DOHH2 (cell line): ENCODE measurements at regions not wholly inside any gene's neighbourhood (a gene's known extent, or its start where the extent isn't known, plus 50 kb on each side); places are given as distances from the start of the nearest gene placed in this dataset.

ENCODE experiments used
- H3F3A ChIP-seq: fragments of 200-600 bp; sonication (generic), shearing (Covaris generic); 2 replicates; pipeline ENCODE4 v1.6.0; 2016; ENCODE audit warnings: antibody characterized with exemption, mild to moderate bottlenecking; ENCODE audit not compliant: control insufficient read depth, insufficient read depth
- H3K27ac ChIP-seq: fragments of 200-600 bp; sonication (generic); 2 replicates; pipeline ENCODE4 v1.5.1; 2014; ENCODE audit warnings: low read depth, mild to moderate bottlenecking, low read length, moderate library complexity
- H3K27me3 ChIP-seq: fragments of 200-600 bp; sonication (generic); 2 replicates; pipeline ENCODE4 v1.6.1; 2014; ENCODE audit warnings: mild to moderate bottlenecking, low read length, mixed read lengths; ENCODE audit not compliant: control insufficient read depth
- H3K36me3 ChIP-seq: fragments of 200-600 bp; sonication (generic); 2 replicates; pipeline ENCODE4 v1.6.1; 2014; ENCODE audit warnings: mild to moderate bottlenecking, low read length, moderate library complexity, mixed read lengths; ENCODE audit not compliant: control insufficient read depth
- H3K4me1 ChIP-seq: fragments of 200-600 bp; sonication (generic); 2 replicates; pipeline ENCODE4 v1.6.1; 2014; ENCODE audit warnings: mild to moderate bottlenecking, low read length, mixed read lengths; ENCODE audit not compliant: control insufficient read depth
- H3K4me2 ChIP-seq: fragments of 200-600 bp; sonication (generic); 2 replicates; pipeline ENCODE4 v1.6.0; 2014; ENCODE audit warnings: mild to moderate bottlenecking, low read length, moderate library complexity
- H3K4me3 ChIP-seq: fragments of 200-600 bp; sonication (generic); 2 replicates; pipeline ENCODE4 v1.5.1; 2014; ENCODE audit warnings: mild to moderate bottlenecking, low read length, mixed read lengths
- H3K79me2 ChIP-seq: fragments of 200-600 bp; sonication (generic); 2 replicates; pipeline ENCODE4 v1.6.1; 2014; ENCODE audit warnings: mild to moderate bottlenecking, low read length, mixed read lengths; ENCODE audit not compliant: control insufficient read depth
- H3K9me2 ChIP-seq: fragments of 200-600 bp; sonication (generic); replicated peaks from 2 replicates; pipeline ENCODE4 v1.6.1; 2014; ENCODE audit warnings: mild to moderate bottlenecking, low read length, mixed read lengths; ENCODE audit not compliant: control insufficient read depth
- H3K9me3 ChIP-seq: fragments of 200-600 bp; sonication (generic); 2 replicates; pipeline ENCODE4 v1.6.1; 2014; ENCODE audit warnings: antibody characterized with exemption, low read length, mixed read lengths; ENCODE audit not compliant: control insufficient read depth, insufficient read depth
- H4K20me1 ChIP-seq: fragments of 200-600 bp; sonication (generic); 2 replicates; pipeline ENCODE4 v1.6.0; 2014; ENCODE audit warnings: low read depth, mild to moderate bottlenecking, antibody characterized with exemption, low read length, moderate library complexity; ENCODE audit not compliant: control insufficient read depth, insufficient read depth
- EZH2phosphoT487 ChIP-seq: fragments of 200-600 bp; sonication (generic); IDR thresholded peaks from 2 replicates; pipeline ENCODE4 v1.6.1; 2017; ENCODE audit warnings: borderline replicate concordance, mild to moderate bottlenecking, antibody characterized with exemption, low read length, moderate library complexity, mixed read lengths
- TF ChIP-seq, protein P1 (sequence below): fragments of 200-600 bp; sonication (generic); IDR thresholded peaks from one replicate; pipeline ENCODE4 v1.5.1; 2014; ENCODE audit warnings: antibody characterized with exemption, mild to moderate bottlenecking, low read depth, low read length; ENCODE audit not compliant: poor library complexity, severe bottlenecking

DNA sequence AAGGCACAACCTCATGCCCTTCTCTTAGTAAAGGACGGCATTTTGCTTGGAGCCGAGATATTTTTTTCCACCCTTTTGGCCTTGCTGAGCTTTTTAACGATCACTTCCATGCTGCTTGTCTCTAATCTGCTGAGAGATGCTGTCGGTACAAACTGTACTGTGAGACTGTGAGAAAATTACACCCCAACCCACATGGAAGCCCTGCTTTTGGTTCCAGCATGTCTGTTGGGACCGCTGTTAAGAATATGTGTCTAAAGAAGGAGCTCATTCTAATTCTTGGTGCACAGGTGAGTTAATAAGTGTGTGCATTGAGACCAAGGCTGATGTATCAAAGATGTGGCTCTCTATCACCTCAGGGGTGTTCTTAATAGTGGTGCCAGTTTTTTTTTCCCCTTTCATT, 304.5 kb upstream of the MAP3K7 start:
- Histone ChIP-seq H3F3A (no peaks in the 10 kb centered on the region), H3K36me3 (no peaks in the 10 kb centered on the region), H3K27me3 (0 out of 2 replicates have a peak, but pooled peaks cover 3% of the 10 kb centered on the region), H3K4me3 (no peak overlapping the region), H3K9me2 (no peaks in the 10 kb centered on the region), H3K4me1 (no peaks in the 10 kb centered on the region), H3K27ac (no peak overlapping the region), H3K9me3 (no peaks in the 10 kb centered on the region), H4K20me1 (no peaks in the 10 kb centered on the region), H3K4me2 (no peak overlapping the region), H3K79me2 (no peaks in the 10 kb centered on the region)
- TF ChIP-seq, protein P1, sequence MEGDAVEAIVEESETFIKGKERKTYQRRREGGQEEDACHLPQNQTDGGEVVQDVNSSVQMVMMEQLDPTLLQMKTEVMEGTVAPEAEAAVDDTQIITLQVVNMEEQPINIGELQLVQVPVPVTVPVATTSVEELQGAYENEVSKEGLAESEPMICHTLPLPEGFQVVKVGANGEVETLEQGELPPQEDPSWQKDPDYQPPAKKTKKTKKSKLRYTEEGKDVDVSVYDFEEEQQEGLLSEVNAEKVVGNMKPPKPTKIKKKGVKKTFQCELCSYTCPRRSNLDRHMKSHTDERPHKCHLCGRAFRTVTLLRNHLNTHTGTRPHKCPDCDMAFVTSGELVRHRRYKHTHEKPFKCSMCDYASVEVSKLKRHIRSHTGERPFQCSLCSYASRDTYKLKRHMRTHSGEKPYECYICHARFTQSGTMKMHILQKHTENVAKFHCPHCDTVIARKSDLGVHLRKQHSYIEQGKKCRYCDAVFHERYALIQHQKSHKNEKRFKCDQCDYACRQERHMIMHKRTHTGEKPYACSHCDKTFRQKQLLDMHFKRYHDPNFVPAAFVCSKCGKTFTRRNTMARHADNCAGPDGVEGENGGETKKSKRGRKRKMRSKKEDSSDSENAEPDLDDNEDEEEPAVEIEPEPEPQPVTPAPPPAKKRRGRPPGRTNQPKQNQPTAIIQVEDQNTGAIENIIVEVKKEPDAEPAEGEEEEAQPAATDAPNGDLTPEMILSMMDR = no peak
- no peak for TF ChIP-seq EZH2phosphoT487

DNA sequence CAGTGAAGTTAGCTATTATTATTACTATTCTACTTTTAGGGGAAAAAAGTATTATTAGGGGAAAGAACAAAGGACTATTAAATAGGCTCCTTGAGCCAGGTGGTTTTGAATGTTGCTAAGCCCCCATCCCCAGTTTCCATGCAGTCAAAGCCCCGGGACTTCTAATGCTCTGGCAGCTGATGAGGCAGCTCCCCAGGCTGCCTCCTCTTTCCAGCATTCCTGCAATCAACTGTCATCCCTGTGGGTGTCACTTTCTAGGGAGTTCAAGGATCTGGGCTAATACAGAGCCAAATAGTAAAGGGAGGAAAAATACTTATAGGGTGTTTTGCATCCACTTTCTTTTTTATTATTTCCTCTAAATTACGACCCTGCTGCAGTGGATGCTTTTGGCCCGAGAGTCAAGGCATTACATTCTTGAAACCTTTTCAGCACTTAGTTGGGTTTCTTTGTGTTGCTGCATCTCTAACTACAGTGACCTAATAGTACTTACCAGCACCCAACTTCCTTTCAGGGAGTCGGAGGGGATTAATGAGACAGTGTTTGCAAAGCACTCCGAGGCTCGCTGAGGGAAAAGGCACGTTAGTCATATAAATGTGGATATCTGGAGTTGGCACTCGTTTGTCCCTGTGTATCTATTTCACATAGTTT, 303.9 kb upstream of the MAP3K7 start:
- Histone ChIP-seq H3K36me3 (no peaks in the 10 kb centered on the region), H3K9me3 (no peaks in the 10 kb centered on the region), H3K79me2 (no peaks in the 10 kb centered on the region), H3K27ac (no peak overlapping the region), H3K27me3 (0 out of 2 replicates have a peak, but pooled peaks cover 3% of the 10 kb centered on the region), H4K20me1 (no peaks in the 10 kb centered on the region), H3K9me2 (no peaks in the 10 kb centered on the region), H3K4me3 (no peak overlapping the region), H3K4me2 (no peak overlapping the region), H3F3A (no peaks in the 10 kb centered on the region), H3K4me1 (no peaks in the 10 kb centered on the region)
- TF ChIP-seq EZH2phosphoT487 = no peak
- TF ChIP-seq, protein P1 = no peak

DNA sequence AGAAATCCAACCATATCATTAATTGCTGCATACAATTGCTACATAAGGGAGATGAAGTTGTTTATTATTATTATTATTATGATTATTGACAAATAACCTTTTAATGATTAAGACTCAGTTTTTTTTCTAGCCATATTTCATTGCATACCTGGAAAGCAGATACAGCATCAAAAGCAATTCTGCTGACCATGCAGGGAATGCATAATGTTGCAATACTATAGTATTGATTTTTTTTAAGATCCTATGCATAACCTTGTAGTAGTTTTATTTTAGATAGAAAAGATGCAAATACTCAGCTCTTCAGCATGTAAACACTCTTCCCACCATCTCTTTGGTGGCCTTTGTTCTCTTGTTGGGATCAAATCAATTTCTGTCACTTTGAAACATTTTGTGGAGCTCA, 300.9 kb upstream of the MAP3K7 start:
- Histone ChIP-seq H3K79me2 (no peaks in the 10 kb centered on the region), H3K27ac (no peak overlapping the region), H3K27me3 (0 out of 2 replicates have a peak, but pooled peaks cover 3% of the 10 kb centered on the region), H3K9me3 (no peaks in the 10 kb centered on the region), H3K4me3 (no peak overlapping the region), H4K20me1 (no peaks in the 10 kb centered on the region), H3K9me2 (no peaks in the 10 kb centered on the region), H3K36me3 (no peaks in the 10 kb centered on the region), H3K4me2 (no peak overlapping the region), H3K4me1 (no peaks in the 10 kb centered on the region), H3F3A (no peaks in the 10 kb centered on the region)
- no peak for TF ChIP-seq EZH2phosphoT487
- TF ChIP-seq, protein P1 = no peak
